T47D (cell line): ENCODE measurements at regions not wholly inside any gene's neighbourhood (a gene's known extent, or its start where the extent isn't known, plus 50 kb on each side); places are given as distances from the start of the nearest gene placed in this dataset.

Source experiments
- DNase-seq, 2 experiments: peaks; one replicate each; pipeline versions ENCODE4 v3.0.0 to v3.0.0-alpha.2; 2011 to 2012; ENCODE audit warnings: low read depth in 1 of 2, low spot score in 1 of 2
- JUND ChIP-seq: IDR thresholded peaks from 2 replicates; pipeline ENCODE4 v1.6.1; 2012; ENCODE audit warnings: low read depth
- in situ Hi-C: cut with HindIII; loops from 2 replicates; pipeline ENCODE4 v1.10.0; 2016; ENCODE audit warnings: low sequenced_read_pairs, low pct_unique_long_range_greater_than_20kb

GRCh38 chr9:108109927-108110690 lies 620.5 kb upstream of the KLF4 start:
- in situ Hi-C loops, result no loop called here
- no peak for TF ChIP-seq JUND
- no peak for DNase-seq

GRCh38 chr9:108108852-108109448 lies 619.4 kb upstream of the KLF4 start:
- in situ Hi-C loops, result no loop called here
- no peak for DNase-seq

GRCh38 chr9:108108280-108108851 lies 618.8 kb upstream of the KLF4 start:
- no peak for TF ChIP-seq JUND
- in situ Hi-C loops, result no loop called here
- DNase-seq, result no peak

More at GRCh38 chr9:108108852-108109448, 619.4 kb upstream of the KLF4 start:
- no peak for TF ChIP-seq JUND

GRCh38 chr9:108105885-108106284 lies 616.3 kb upstream of the KLF4 start:
- DNase-seq, result no peak
- TF ChIP-seq JUND, result no peak
- in situ Hi-C loops, result no loop called here

GRCh38 chr9:108104991-108105390 lies 615.4 kb upstream of the KLF4 start:
- DNase-seq, result no peak
- no peak for TF ChIP-seq JUND
- in situ Hi-C loops, result no loop called here

GRCh38 chr9:108103046-108103693 lies 613.6 kb upstream of the KLF4 start:
- in situ Hi-C loops, result no loop called here
- TF ChIP-seq JUND, result no peak
- no peak for DNase-seq

GRCh38 chr9:108101410-108101809 lies 611.8 kb upstream of the KLF4 start:
- no peak for DNase-seq
- in situ Hi-C loops, result no loop called here
- TF ChIP-seq JUND, result no peak

- in situ Hi-C loops, result no loop called here
- no peak for TF ChIP-seq JUND
- no peak for DNase-seq
These were observed 611.0 kb upstream of the KLF4 start for GRCh38 chr9:108100571-108100970.

GRCh38 chr9:108099854-108100253 lies 610.3 kb upstream of the KLF4 start:
- DNase-seq, result no peak
- no peak for TF ChIP-seq JUND
- in situ Hi-C loops, result no loop called here

GRCh38 chr9:108095496-108095895 lies 605.9 kb upstream of the KLF4 start:
- in situ Hi-C loops, result no loop called here
- no peak for DNase-seq
- no peak for TF ChIP-seq JUND

GRCh38 chr9:108094676-108094993 lies 605.1 kb upstream of the KLF4 start:
- in situ Hi-C loops, result no loop called here
- no peak for DNase-seq
- TF ChIP-seq JUND, result no peak

GRCh38 chr9:108093773-108094675 lies 604.5 kb upstream of the KLF4 start:
- in situ Hi-C loops, result no loop called here
- DNase-seq, result peak in 1 of 2 experiments; percentile 22
- TF ChIP-seq JUND, result no peak
